ENCODE measurements at regions not wholly inside any gene's neighbourhood (a gene's known extent, or its start where the extent isn't known, plus 50 kb on each side); places are given as distances from the start of the nearest gene placed in this dataset.

- no peaks in the 10 kb centered on the region for H3K79me2 ChIP-seq (replicated peaks; ENCODE audit: insufficient read depth, low read length)
- no peaks in the 10 kb centered on the region for H3K9me3 ChIP-seq (ENCODE audit: low read length)
- no peaks in the 10 kb centered on the region for H3K27me3 ChIP-seq (ENCODE audit: insufficient read depth, low read depth, low read length)
- no peak overlapping the region for H3K27ac ChIP-seq (ENCODE audit: low read length)
- TF ChIP-seq REST (IDR thresholded peaks at IDR 0.05; ENCODE audit: borderline replicate concordance), result no peak
- TF ChIP-seq MXI1 (conservative IDR thresholded peaks at IDR 0.05; ENCODE audit: poor library complexity, severe bottlenecking), result no peak
- TF ChIP-seq EZH2 (IDR thresholded peaks at IDR 0.05; ENCODE audit: borderline replicate concordance, insufficient read depth, low read length, poor library complexity, severe bottlenecking), result no peak
- TF ChIP-seq RAD21 (conservative IDR thresholded peaks at IDR 0.05), result no peak
- TF ChIP-seq EP300 (conservative IDR thresholded peaks at IDR 0.05; ENCODE audit: poor library complexity, severe bottlenecking), result no peak
- no peak for TF ChIP-seq TAF1 (IDR thresholded peaks at IDR 0.05; ENCODE audit: low read depth)
- TF ChIP-seq SMC3 (conservative IDR thresholded peaks at IDR 0.05; ENCODE audit: poor library complexity), result no peak
- no peaks in the 10 kb centered on the region for H3K36me3 ChIP-seq (ENCODE audit: insufficient read depth, low read length)
- no peak overlapping the region for H3K4me3 ChIP-seq (ENCODE audit: low read length)
- no peak overlapping the region for H3K9ac ChIP-seq (ENCODE audit: low read length)
- H4K20me1 ChIP-seq (ENCODE audit: insufficient read depth), result no peaks in the 10 kb centered on the region
- no peaks in the 10 kb centered on the region for H3K9me2 ChIP-seq (ENCODE audit: insufficient read depth, low read length)
- no peak overlapping the region for H2AFZ ChIP-seq (ENCODE audit: low read depth, low read length)
- H3K4me2 ChIP-seq (ENCODE audit: low read length), result no peak overlapping the region
- H3F3A ChIP-seq (ENCODE audit: insufficient read depth, low read length, poor library complexity, severe bottlenecking), result no peaks in the 10 kb centered on the region
These were observed 658.6 kb downstream of the NR2F1-AS1 start for GRCh38 chr5:92922231-92922967.

- Histone ChIP-seq H3K27me3 (ENCODE audit: insufficient read depth, low read depth, low read length) (no peaks in the 10 kb centered on the region), H3K27ac (ENCODE audit: low read length) (no peak overlapping the region), H2AFZ (ENCODE audit: low read depth, low read length) (no peak overlapping the region), H3K4me2 (ENCODE audit: low read length) (no peak overlapping the region), H3K36me3 (ENCODE audit: insufficient read depth, low read length) (no peaks in the 10 kb centered on the region), H4K20me1 (ENCODE audit: insufficient read depth) (no peaks in the 10 kb centered on the region), H3K4me3 (ENCODE audit: low read length) (no peak overlapping the region), H3K9me2 (ENCODE audit: insufficient read depth, low read length) (no peaks in the 10 kb centered on the region), H3K9me3 (ENCODE audit: low read length) (no peaks in the 10 kb centered on the region), H3F3A (ENCODE audit: insufficient read depth, low read length, poor library complexity, severe bottlenecking) (no peaks in the 10 kb centered on the region), H3K79me2 (replicated peaks; ENCODE audit: insufficient read depth, low read length) (no peaks in the 10 kb centered on the region), H3K9ac (ENCODE audit: low read length) (no peak overlapping the region)
- TF ChIP-seq TAF1 (IDR thresholded peaks at IDR 0.05; ENCODE audit: low read depth) (no peak), EZH2 (IDR thresholded peaks at IDR 0.05; ENCODE audit: borderline replicate concordance, insufficient read depth, low read length, poor library complexity, severe bottlenecking) (no peak), MXI1 (conservative IDR thresholded peaks at IDR 0.05; ENCODE audit: poor library complexity, severe bottlenecking) (no peak), CTCF (IDR thresholded peaks at IDR 0.05; ENCODE audit: poor library complexity, severe bottlenecking) (no peak), RAD21 (conservative IDR thresholded peaks at IDR 0.05) (no peak), SMC3 (conservative IDR thresholded peaks at IDR 0.05; ENCODE audit: poor library complexity) (no peak), POLR2AphosphoS5 (IDR thresholded peaks at IDR 0.05) (no peak), EP300 (conservative IDR thresholded peaks at IDR 0.05; ENCODE audit: poor library complexity, severe bottlenecking) (no peak), REST (IDR thresholded peaks at IDR 0.05; ENCODE audit: borderline replicate concordance) (no peak)
These were observed 664.0 kb downstream of the NR2F1-AS1 start for GRCh38 chr5:92917044-92917443.
